CD14-positive monocyte (primary cell): ENCODE measurements at regions not wholly inside any gene's neighbourhood (a gene's known extent, or its start where the extent isn't known, plus 50 kb on each side); places are given as distances from the start of the nearest gene placed in this dataset.

Experiments used
- DNase-seq, 3 donors: peaks; one replicate each; pipeline ENCODE4 v3.0.0-alpha.2; 2011 to 2022
- H2AFZ ChIP-seq: 2 replicates; pipeline ENCODE4 v1.6.0; 2012; ENCODE audit warnings: mild to moderate bottlenecking, low read depth, low read length, inconsistent platforms; ENCODE audit not compliant: insufficient read depth, poor library complexity, severe bottlenecking
- H3K27ac ChIP-seq, 2 donors: 1 replicate in 1 of 2; 2 replicates in 1 of 2; pipeline ENCODE4 v1.5.1; 2012 to 2013; ENCODE audit warnings: low read length in 2 of 2, control low read depth in 1 of 2, inconsistent platforms in 1 of 2, low read depth in 1 of 2, mild to moderate bottlenecking in 1 of 2
- H3K27me3 ChIP-seq, 2 donors: one replicate each; pipeline versions ENCODE4 v1.6.0 to v1.6.1; 2011 to 2013; ENCODE audit warnings: low read length in 2 of 2; ENCODE audit not compliant: control insufficient read depth in 2 of 2, insufficient read depth in 2 of 2
- H3K36me3 ChIP-seq, 2 donors: replicated peaks in 1 of 2; 1 replicate in 1 of 2; 2 replicates in 1 of 2; pipeline versions ENCODE4 v1.5.1 to v1.6.1; 2012 to 2013; ENCODE audit warnings: low read length in 2 of 2, control low read depth in 1 of 2, inconsistent platforms in 1 of 2, mild to moderate bottlenecking in 1 of 2; ENCODE audit not compliant: insufficient read depth in 2 of 2, control insufficient read depth in 1 of 2
- H3K4me1 ChIP-seq, 2 donors: 1 replicate in 1 of 2; 2 replicates in 1 of 2; pipeline versions ENCODE4 v1.5.1 to v1.6.1; 2012 to 2013; ENCODE audit warnings: low read length in 2 of 2, control low read depth in 1 of 2, inconsistent platforms in 1 of 2, mild to moderate bottlenecking in 1 of 2, moderate library complexity in 1 of 2; ENCODE audit not compliant: insufficient read depth in 2 of 2, control insufficient read depth in 1 of 2
- H3K4me2 ChIP-seq: replicated peaks from 2 replicates; pipeline ENCODE3; 2012; ENCODE audit warnings: low read length, moderate library complexity, mild to moderate bottlenecking; ENCODE audit not compliant: poor library complexity, severe bottlenecking; ENCODE audit errors: extremely low read depth
- H3K4me3 ChIP-seq, 3 experiments: fragments of 200-600 bp in 1 of 3; sonication (generic) in 1 of 3; replicated peaks in 1 of 3; 1 replicate in 2 of 3; 2 replicates in 1 of 3; pipeline ENCODE4 v1.5.1; 2011 to 2013; ENCODE audit warnings: low read length in 3 of 3, mild to moderate bottlenecking in 3 of 3, control low read depth in 2 of 3, low read depth in 2 of 3, inconsistent platforms in 1 of 3, moderate library complexity in 1 of 3
- H3K79me2 ChIP-seq: 2 replicates; pipeline ENCODE4 v1.6.0; 2012; ENCODE audit warnings: mild to moderate bottlenecking, control low read depth, inconsistent platforms, low read length, moderate library complexity; ENCODE audit not compliant: insufficient read depth
- H3K9ac ChIP-seq: 2 replicates; pipeline ENCODE4 v1.6.0; 2017; ENCODE audit warnings: low read length, mild to moderate bottlenecking; ENCODE audit not compliant: insufficient read depth, poor library complexity, severe bottlenecking
- H3K9me3 ChIP-seq, 2 donors: replicated peaks in 1 of 2; 1 replicate in 1 of 2; 2 replicates in 1 of 2; pipeline versions ENCODE4 v1.5.1 to v1.6.1; 2012 to 2013; ENCODE audit warnings: low read length in 2 of 2, control low read depth in 1 of 2; ENCODE audit not compliant: control insufficient read depth in 1 of 2, insufficient read depth in 1 of 2
- H4K20me1 ChIP-seq: 2 replicates; pipeline ENCODE4 v1.6.0; 2012; ENCODE audit warnings: mild to moderate bottlenecking, low read length, control low read depth, moderate library complexity; ENCODE audit not compliant: insufficient read depth
- H3K27ac Mint-ChIP-seq, 7 donors: one replicate each; pipeline ENCODE4 v1.8.0; 2020; ENCODE audit warnings: mild to moderate bottlenecking in 7 of 7, mixed read lengths in 7 of 7, moderate library complexity in 6 of 7, inconsistent platforms in 2 of 7
- H3K27me3 Mint-ChIP-seq, 3 donors: one replicate each; pipeline ENCODE4 v1.8.0; 2021 to 2022; ENCODE audit warnings: low read depth in 3 of 3, mild to moderate bottlenecking in 3 of 3, mixed read lengths in 3 of 3, moderate library complexity in 3 of 3, inconsistent platforms in 1 of 3
- H3K36me3 Mint-ChIP-seq, 2 donors: one replicate each; pipeline ENCODE4 v1.8.0; 2020; ENCODE audit warnings: mixed read lengths in 2 of 2, inconsistent platforms in 1 of 2, mild to moderate bottlenecking in 1 of 2
- H3K4me1 Mint-ChIP-seq: one replicate; pipeline ENCODE4 v1.8.0; 2020; ENCODE audit warnings: mild to moderate bottlenecking, mixed read lengths
- H3K4me3 Mint-ChIP-seq, 2 donors: one replicate each; pipeline ENCODE4 v1.8.0; 2020; ENCODE audit warnings: mild to moderate bottlenecking in 2 of 2, mixed read lengths in 2 of 2, moderate library complexity in 1 of 2
- H3K9me3 Mint-ChIP-seq, 7 donors: one replicate each; pipeline ENCODE4 v1.8.0; 2020 to 2022; ENCODE audit warnings: mixed read lengths in 7 of 7, mild to moderate bottlenecking in 6 of 7, moderate library complexity in 6 of 7, inconsistent platforms in 2 of 7
- CTCF ChIP-seq: fragments of 200-600 bp; IDR thresholded peaks from one replicate; pipeline ENCODE4 v1.8.0; 2022; ENCODE audit warnings: antibody characterized with exemption, mild to moderate bottlenecking
- WGBS: methylation state at CpG from one replicate; pipeline ENCODE4 v1.1.5; 2013; ENCODE audit warnings: missing lambda C conversion rate; ENCODE audit not compliant: insufficient coverage; 5-methylcytosine and 5-hydroxymethylcytosine counted together
- intact Hi-C, 2 donors: fragments of 100-400 bp; cut with micrococcal nuclease; formaldehyde crosslinking; loops; one replicate each; pipeline versions ENCODE4 v1.15.0 to v1.15.1; 2023

DNA sequence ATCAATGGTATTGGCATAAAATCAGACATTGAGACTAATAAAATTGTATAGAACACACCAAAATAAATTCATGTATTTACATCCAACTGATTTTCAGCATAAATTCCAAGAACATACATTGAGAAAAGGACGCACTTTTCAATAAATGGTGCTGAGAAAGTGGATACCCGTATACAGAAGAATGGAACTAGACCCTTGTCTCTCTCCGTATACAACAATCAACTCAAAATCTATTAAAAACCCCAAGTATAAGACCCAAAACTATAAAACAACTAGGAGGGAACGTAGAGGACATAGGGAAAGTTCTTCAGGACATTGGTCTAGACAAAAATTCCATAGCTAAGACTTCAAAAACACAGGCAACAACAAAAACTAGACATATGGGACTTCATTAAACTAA is 97.4 kb downstream of the GGTLC2 start:
- Histone ChIP-seq H3K27ac (no peak overlapping the region), H3K4me1 (no peaks in the 10 kb centered on the region), H2AFZ (no peak overlapping the region), H3K27me3 (peaks cover 0 to 4% of the 10 kb centered on the region in 2 donors), H3K79me2 (no peaks in the 10 kb centered on the region), H3K4me2 (no peak overlapping the region), H3K36me3 (no peaks in the 10 kb centered on the region), H3K4me3 (no peak overlapping the region), H3K9me3 (no peaks in the 10 kb centered on the region), H4K20me1 (no peaks in the 10 kb centered on the region), H3K9ac (no peak overlapping the region)
- Mint-ChIP-seq H3K36me3 (no peaks in the 10 kb centered on the region), H3K4me3 (no peak overlapping the region), H3K27ac (no peak overlapping the region), H3K9me3 (no peaks in the 10 kb centered on the region), H3K27me3 (peaks cover 8 to 19% (median 15%) of the 10 kb centered on the region in 3 donors), H3K4me1 (peaks cover 2% of the 10 kb centered on the region)
- TF ChIP-seq CTCF = no peak
- intact Hi-C loops = no loop called here
- no CpG with 5 or more reads among the region's 4 CpGs for whole genome bisulfite sequencing
- DNase-seq = no peak

- H3K27me3 ChIP-seq = peaks cover 0 to 4% of the 10 kb centered on the region in 2 donors
- intact Hi-C loops = no loop called here
- no peak overlapping the region for H3K9ac ChIP-seq
- H3K4me3 Mint-ChIP-seq = no peak overlapping the region
- peaks cover 8 to 17% (median 15%) of the 10 kb centered on the region in 3 donors for H3K27me3 Mint-ChIP-seq
- peaks cover 4% of the 10 kb centered on the region for H3K4me1 Mint-ChIP-seq
- no peak overlapping the region for H3K27ac Mint-ChIP-seq
- no peaks in the 10 kb centered on the region for H3K36me3 ChIP-seq
- H2AFZ ChIP-seq = no peak overlapping the region
- TF ChIP-seq CTCF = no peak
- no peaks in the 10 kb centered on the region for H3K36me3 Mint-ChIP-seq
- no peaks in the 10 kb centered on the region for H3K9me3 Mint-ChIP-seq
- H3K79me2 ChIP-seq = no peaks in the 10 kb centered on the region
- no peak for DNase-seq
- H3K27ac ChIP-seq = no peak overlapping the region
- H3K4me3 ChIP-seq = no peak overlapping the region
- H3K4me1 ChIP-seq = no peaks in the 10 kb centered on the region
- H3K9me3 ChIP-seq = no peaks in the 10 kb centered on the region
- no peaks in the 10 kb centered on the region for H4K20me1 ChIP-seq
- 60% methylated on average over 1 of the region's 2 CpGs for WGBS
- no peak overlapping the region for H3K4me2 ChIP-seq
These were observed 98.2 kb downstream of the GGTLC2 start for GRCh38 chr22:22742641-22743040.
